ENCODE measurements at regions not wholly inside any gene's neighbourhood (a gene's known extent, or its start where the extent isn't known, plus 50 kb on each side); places are given as distances from the start of the nearest gene placed in this dataset.

DNA sequence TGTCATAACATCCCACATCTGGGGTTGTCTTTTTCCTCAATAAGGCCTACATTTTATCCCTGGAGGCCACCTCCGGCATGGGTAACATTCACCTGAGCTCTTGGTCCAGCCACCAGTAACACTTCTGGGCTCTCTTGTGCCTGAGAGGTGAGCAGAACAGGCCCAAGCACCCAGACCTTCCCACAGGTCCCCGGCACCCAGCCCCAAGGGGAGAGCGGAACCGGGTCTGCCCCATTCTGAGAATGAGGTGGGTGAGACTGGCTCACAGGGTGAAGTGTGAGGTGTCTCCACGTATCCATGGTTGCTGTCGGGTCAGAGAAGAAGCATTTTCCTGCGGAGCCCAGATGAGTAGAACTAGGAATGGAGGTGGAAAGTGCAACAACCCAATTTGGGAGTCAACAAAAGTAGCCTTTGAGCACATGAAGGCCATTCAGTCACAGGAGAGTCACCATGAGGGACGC is 496.7 kb upstream of the MYT1L start:
- DNase-seq (ENCODE audit: low read depth), result no peak
- H3K4me3 ChIP-seq (ENCODE audit: low read depth, low read length), result no peak overlapping the region

DNA sequence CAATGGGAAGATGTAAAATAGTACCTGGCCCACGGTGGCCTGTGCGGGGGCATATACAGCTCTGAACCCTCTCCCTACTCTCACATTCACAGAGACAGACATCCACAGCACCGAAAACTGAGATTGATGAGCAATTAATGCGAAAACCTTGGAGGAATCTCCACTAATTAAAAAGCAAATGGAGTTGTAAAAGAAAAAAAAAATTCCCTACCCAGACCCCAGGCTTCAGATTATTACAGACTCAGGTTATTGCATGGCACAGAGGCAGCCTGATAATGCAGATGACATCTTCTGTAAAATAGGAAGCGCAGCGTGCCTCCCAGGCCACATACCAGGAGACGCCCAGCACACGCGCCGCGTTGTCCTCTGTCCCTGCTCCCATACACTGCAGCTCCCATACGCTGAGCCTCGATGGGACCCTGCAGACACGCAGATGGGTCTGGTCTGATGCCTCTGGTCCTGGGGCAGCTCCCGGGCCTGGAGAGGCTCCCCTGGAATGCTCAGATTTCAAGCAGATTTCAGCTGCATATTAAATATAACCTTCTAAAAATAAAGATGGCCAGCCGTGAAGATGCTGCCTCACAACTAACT is 496.1 kb upstream of the MYT1L start:
- no peak for DNase-seq (ENCODE audit: low read depth)

DNA sequence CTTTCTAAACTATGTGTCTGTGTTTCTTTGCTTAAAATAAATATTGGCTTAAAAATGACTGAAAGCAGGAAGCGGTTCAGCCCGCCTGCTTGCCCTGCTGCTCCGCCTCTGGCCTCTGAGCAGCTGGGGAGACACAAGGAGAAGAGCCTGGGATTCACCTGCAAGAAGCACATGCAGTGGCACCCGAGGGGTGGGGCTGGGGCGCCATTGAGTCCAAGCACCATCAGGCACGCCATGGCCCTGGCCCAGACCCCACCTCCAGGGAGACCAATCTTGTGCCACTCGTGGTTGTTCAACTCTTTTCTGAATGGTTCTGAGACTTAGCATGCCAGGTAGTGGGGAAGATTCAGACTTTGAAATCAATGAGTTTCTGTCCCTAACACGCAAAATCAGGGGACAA is 495.5 kb upstream of the MYT1L start:
- no peak for DNase-seq (ENCODE audit: low read depth)
- no peak overlapping the region for H3K4me3 ChIP-seq (ENCODE audit: low read depth, low read length)

More for the DNA sequence above, 496.1 kb upstream of the MYT1L start:
- no peak overlapping the region for H3K4me3 ChIP-seq (ENCODE audit: low read depth, low read length)

DNA sequence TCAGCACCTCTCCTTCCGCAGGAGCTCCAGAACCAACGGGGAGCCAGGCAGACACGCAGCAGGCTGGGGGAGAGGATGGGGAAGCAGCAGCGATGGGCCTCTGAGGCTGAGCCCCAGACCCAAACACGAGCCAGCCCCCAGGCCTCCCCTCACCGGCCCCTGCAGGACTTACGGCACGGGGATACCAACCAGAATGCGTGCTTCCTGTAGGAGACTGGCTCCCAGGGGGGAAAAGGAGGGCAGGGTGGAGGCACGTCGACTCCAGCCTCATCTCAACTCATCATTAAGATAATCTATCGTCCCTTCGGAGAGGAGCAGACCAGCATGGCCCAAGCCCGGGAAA is 495.1 kb upstream of the MYT1L start:
- DNase-seq (ENCODE audit: low read depth), result no peak

DNA sequence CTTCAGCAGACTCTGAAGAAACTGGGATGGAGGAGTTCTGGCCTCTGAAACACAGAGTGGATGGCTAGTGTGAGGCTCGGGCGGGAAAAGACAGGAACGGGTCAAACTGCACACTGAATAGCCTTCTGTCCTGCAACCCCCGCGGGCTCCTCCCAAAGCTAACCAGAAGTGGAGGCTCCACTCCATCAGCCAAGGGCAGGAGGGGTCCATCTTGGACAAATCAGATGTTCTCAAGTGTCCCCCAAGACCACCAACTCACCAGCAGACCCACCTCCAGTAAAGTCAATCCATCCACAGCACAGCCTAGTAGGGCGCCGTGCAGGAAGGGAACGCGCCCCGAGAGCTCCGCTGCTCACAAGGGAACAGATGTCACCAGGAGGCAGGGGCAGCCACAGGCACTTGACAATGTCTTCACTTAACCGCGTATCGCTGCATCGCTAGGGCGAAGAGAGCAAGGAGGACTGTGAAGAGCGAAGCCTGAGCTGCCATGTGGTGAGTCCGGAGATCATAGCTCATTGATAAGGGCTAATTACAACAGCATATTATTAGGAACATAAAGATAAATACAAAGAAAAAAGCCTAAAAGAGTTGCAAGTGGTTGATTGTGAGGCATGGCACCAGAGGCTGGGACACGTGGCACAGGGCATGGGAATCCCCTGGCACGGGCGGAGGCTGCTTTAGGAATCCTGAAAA is 494.6 kb upstream of the MYT1L start:
- DNase-seq (ENCODE audit: low read depth), result no peak
- no peak overlapping the region for H3K4me3 ChIP-seq (ENCODE audit: low read depth, low read length)

More for the DNA sequence above, 495.1 kb upstream of the MYT1L start:
- H3K4me3 ChIP-seq (ENCODE audit: low read depth, low read length), result no peak overlapping the region

DNA sequence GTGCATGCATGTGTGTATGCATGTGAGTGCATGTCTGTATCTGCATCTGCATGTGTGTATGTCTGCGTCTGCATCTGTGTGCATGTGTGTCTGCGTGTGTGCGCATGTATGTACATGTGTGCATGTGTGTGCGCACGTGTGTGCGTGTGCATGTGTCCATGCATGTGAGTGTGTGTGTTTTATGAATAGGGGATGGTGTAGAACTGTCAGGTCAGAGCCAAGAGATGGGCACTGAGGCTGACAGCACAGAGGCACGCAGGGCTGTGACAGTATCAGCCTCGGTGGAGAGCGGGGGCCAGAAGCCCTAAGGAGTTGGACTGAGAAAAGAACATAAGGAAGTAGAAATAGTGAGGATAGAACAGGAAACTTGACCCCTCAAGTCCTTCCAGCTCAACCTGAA is 494.0 kb upstream of the MYT1L start:
- no peak for DNase-seq (ENCODE audit: low read depth)

DNA sequence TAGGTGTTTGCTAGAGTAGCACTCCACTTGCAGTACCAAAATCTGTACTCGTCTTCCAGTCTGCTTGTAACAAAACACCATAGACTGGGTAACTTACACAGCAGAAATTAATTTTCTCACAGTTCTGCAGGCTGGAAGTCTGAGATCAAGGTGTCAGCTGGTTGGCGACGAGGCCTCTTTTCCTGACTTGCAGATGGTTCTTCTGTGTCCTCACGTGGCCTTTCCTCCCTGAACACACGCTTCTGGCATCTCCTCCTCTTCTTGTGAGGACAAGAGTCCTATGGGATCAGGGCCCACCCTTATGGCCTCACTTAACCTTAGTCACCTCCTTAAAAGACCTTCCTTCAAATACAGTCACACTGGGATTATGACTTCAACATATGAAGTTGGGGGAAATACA is 493.5 kb upstream of the MYT1L start:
- no peak overlapping the region for H3K4me3 ChIP-seq (ENCODE audit: low read depth, low read length)
- no peak for DNase-seq (ENCODE audit: low read depth)

More for the DNA sequence above, 494.0 kb upstream of the MYT1L start:
- no peak overlapping the region for H3K4me3 ChIP-seq (ENCODE audit: low read depth, low read length)

DNA sequence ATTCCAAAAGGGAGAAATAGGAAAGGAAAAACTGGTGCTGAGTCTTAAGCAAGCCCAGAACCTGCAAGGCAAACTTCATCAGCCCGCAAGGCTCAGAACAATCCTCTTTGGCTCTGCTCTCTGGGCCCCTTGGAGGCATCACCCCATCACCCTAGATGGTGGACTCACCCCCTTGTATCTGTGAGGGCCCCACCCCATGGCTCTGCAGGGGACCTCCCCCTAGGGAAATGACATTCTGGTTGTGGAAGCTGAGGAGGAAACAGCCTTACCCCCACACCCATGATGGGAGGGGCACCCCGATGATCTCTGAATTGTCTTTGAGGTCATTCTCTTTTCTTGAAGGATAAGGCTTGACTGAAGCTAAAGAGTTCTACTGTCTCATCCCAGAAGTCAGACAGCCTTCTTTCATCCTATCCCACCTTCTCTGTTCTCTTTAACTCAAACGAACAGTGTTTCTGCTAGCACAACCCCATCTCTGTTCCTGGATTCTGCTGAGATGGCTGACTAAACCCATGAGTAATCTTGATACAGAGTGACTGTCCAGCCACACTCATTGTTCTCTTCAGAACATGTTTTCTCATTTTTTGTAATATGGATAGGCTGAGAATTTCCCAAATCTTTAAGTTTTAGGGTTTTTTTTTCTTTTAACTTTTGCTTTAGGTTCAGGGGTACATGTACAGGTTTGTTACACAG is 492.1 kb upstream of the MYT1L start:
- DNase-seq (ENCODE audit: low read depth), result no peak
- H3K4me3 ChIP-seq (ENCODE audit: low read depth, low read length), result no peak overlapping the region

DNA sequence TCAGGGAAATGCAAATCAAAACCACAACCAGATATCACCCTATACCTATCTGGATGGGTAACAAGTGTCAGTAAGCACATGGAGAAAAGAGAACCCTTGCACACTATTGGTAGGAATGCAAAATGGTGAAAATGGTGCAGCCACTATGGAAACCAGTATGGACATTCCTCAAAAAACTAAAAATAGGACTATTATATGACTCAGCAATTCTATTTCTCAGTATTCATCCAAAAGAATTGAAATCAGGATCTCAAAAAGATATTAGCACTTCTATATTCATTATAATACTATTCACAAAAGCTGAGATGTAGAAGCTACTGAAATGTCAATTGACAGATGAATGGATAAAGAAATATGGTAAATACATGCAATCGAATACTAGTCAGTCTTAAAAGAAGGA is 491.1 kb upstream of the MYT1L start:
- H3K4me3 ChIP-seq (ENCODE audit: low read depth, low read length), result no peak overlapping the region
- DNase-seq (ENCODE audit: low read depth), result no peak

DNA sequence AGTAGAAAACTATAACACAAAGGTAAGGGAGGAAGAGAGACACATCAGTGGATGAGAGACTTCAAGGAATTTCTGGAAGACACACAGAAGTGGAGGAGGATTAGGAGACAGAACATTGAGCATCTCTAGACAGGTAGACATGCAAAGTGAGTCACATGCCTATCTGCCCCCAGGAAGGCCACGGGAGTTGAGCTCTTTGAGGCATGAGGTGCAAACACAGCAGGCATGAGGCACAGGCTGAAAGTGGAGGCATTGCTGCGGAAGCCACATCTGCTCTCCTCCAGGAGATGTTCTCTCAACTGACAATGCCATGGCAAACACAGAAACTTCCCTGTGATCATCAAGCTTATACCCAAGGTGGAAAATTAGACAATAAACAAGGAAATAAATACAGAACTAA is 481.6 kb upstream of the MYT1L start:
- no peak for DNase-seq (ENCODE audit: low read depth)
- no peak overlapping the region for H3K4me3 ChIP-seq (ENCODE audit: low read depth, low read length)

DNA sequence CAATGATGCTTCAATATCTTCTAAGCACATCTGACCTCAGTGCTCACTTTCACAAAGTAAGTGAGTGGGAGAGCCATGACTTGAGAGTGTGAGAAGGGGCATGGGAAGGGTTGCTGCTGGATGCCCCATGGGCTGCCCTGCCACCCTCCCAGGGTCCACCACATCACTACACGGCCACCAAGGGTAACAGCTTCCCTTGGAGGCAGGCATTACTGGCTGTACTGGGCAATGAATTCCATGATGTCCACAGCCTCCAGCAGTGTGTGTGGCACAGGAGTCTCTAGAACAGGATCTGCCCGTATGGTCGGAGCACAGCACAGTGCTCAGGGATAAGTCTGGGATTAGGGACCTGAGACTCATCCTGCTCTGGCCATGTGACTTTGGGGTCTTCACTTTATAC is 481.0 kb upstream of the MYT1L start:
- DNase-seq (ENCODE audit: low read depth), result no peak
- no peak overlapping the region for H3K4me3 ChIP-seq (ENCODE audit: low read depth, low read length)

DNA sequence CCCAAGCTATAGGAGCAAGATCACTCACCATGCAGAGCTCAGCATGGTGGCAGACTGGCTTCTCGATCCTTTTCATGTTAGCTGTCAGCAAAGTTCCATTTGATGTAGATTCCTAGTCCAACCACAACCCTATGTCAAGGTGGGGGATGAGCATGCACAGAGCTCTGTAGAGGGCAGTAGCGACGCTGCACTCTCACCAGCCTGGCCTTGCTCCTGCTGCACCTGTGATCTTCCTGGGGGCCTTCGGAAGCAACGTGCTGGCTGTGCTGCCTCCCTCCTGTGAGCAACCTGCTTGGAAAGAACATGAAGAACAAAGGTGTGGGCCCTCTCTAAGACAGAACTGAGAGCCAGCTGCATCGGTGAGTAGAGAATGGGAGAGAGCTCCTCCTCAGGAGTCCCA is 479.4 kb upstream of the MYT1L start:
- no peak for DNase-seq (ENCODE audit: low read depth)
- H3K4me3 ChIP-seq (ENCODE audit: low read depth, low read length), result no peak overlapping the region

DNA sequence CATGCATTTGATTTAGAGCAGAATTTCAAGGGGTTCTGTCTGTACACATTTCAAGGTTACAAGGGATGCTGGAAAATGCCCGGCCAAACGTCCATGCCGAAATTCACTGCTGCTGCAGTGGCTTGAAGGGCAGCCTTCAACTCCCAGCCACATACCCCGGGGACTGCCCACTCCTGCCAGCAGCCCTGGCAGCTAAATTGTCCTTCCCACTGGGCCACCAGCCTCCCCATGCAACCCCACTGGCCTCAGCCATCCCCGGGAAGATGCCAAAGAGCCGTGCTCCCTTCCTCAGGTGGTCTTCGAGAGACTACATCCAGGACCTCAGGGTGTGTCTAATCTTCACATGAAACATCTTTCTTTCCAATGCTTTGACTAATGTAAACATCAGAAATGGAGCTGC is 478.7 kb upstream of the MYT1L start:
- no peak overlapping the region for H3K4me3 ChIP-seq (ENCODE audit: low read depth, low read length)
- no peak for DNase-seq (ENCODE audit: low read depth)

DNA sequence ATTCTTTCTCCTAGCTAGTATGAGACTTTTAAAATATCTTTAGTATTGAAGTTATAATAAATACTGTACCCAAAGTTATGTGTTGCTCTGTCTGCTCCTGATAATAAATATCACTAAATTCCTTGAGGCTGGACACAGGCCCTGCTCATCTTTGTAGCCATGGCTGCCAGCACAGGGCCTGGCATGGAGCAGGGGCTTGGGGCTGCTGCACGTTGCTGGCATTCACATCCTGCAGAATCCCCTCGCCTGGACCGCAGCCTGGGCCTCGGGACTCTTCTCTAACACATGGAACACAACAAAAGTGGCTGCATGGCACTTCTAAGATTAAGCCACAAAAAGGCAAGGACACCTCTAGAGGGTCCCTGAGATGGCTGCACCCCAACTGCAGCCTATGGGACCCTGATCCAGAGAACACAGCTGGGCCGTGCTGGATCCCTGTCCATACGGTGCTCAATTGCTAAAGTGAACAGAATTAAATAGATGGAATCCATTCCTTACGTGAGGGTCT is 477.5 kb upstream of the MYT1L start:
- no peak overlapping the region for H3K4me3 ChIP-seq (ENCODE audit: low read depth, low read length)
- DNase-seq (ENCODE audit: low read depth), result no peak

DNA sequence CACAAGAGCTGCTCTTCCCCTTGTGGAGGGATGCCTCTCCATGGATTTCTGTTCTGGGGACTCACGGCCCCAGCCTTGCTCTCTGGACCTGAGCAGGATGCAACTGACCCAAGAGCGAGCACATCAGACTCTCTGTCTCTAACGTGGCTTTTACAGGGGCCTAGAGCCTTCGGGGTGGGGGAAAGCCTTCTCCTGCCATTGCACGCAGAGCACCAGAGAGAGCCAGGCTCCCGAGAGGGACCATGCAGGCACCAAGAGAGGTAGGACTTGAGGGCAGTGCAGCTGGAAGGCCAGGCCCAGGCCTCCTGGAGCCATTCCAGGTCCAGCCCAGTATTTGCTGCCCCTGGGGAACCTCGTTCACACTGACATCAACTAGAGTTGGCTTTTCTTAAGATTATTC is 475.6 kb upstream of the MYT1L start:
- DNase-seq (ENCODE audit: low read depth), result no peak
- no peak overlapping the region for H3K4me3 ChIP-seq (ENCODE audit: low read depth, low read length)

DNA sequence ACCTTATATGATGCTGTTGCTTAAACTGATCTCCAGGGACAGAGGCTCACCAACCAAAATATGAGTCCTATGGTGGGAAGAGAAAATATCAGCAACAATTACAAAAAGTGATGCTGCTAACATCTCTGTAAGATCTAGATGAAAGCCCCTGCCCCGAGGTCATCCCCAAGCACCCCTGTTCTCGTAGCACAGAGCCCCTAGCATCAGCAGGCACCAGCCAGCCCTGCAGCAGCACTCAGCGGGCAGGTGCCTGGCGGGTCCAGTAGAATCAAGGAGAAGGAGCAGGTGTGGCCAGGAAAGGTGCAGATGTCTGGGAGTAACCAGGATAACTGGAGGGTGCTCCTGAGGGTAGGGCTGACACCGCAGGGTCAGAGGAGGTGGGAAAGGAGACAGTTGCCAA is 474.2 kb upstream of the MYT1L start:
- no peak overlapping the region for H3K4me3 ChIP-seq (ENCODE audit: low read depth, low read length)
- DNase-seq (ENCODE audit: low read depth), result no peak

DNA sequence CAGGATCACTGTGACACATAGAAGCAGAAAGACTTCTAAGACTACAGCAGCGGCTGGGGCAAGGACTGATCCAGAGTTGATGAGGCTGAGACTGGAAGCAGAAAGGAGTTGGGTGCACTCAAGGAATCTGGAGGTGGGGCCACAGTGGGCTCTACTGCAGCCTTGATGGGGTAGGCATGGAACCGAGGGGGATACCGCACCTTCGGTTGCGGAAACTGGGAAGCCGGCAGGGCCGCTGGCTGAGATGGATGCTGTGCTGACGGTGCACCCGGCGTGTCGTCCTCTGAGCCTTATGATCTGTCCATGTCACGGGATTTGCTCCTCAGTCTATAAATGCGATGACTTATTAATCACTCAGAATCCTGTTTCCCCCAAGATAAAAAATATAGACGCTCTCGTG is 473.5 kb upstream of the MYT1L start:
- DNase-seq (ENCODE audit: low read depth), result no peak

DNA sequence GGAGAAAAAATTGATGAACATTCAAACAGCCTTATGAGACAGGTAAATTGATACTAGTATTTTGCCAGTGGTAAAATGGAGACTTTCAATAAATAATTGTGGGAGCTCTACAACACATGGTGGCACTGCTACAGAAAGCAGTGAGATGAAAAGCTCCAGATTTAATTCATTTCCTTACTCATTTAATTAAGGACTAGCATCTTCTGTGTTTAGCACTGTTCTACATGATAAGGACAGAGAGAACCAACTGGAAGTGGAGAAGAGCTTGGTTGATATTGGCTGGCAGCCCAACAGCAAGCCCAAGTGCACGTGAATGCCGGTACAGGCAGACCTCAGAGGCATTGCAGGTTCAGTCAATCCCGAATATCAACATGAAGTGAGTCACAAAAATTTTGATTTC is 470.4 kb upstream of the MYT1L start:
- H3K4me3 ChIP-seq (ENCODE audit: low read depth, low read length), result no peak overlapping the region
- DNase-seq (ENCODE audit: low read depth), result no peak

More for the DNA sequence above, 473.5 kb upstream of the MYT1L start:
- H3K4me3 ChIP-seq (ENCODE audit: low read depth, low read length), result no peak overlapping the region

DNA sequence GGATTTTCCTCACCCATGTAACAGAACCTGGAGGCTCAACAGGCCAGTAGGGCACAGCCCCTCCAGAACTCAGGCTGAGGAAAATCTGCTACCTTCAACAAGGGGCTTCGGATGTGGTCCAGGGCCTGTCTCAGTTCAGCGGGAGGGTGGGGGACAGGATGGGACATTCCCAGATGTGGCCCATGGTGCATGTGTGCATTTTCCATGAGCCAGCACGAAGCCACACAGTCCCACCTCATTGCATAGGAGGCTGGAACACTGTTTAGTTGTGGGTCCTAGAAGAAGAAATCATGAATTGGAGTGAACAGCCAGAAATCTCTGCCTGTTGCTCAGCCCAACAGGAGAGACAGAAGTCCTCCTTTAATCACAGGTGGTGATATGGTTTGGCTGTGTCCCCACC is 469.6 kb upstream of the MYT1L start:
- DNase-seq (ENCODE audit: low read depth), result no peak
- H3K4me3 ChIP-seq (ENCODE audit: low read depth, low read length), result no peak overlapping the region

DNA sequence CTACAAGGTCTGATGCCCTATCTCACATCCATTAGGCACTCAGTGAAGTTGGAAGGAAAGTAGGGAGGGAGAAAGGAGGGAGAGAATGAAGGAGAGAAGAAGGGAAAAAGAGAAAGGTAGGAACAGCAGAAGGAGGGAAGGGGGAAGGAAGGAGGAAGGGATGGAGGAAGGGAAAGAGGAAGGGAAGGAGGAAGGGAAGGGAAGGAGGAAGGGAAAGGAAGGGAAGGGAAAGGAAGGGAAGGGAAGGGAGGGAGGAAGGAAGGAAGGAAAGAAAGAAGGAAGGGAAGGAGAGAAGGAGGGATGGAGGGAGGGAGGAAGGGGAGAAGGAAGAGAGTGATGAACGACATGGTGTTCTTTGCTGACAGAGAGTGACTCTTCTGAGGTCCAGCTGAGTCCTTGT is 468.9 kb upstream of the MYT1L start:
- DNase-seq (ENCODE audit: low read depth), result no peak
- H3K4me3 ChIP-seq (ENCODE audit: low read depth, low read length), result no peak overlapping the region
